Prostate gland (tissue), 2 donors: ENCODE measurements at regions not wholly inside any gene's neighbourhood (a gene's known extent, or its start where the extent isn't known, plus 50 kb on each side); places are given as distances from the start of the nearest gene placed in this dataset.

Source experiments
- DNase-seq: peaks from one replicate; pipeline ENCODE4 v3.0.0-alpha.2; 2019; ENCODE audit warnings: low spot score
- H3K27ac ChIP-seq, 2 donors: fragments of 200-600 bp; sonication (generic); 2 replicates each; pipeline ENCODE4 v1.5.1; 2017 to 2019
- H3K27me3 ChIP-seq: fragments of 200-600 bp; sonication (generic); replicated peaks from 2 replicates; pipeline ENCODE4 v1.5.1; 2019; ENCODE audit not compliant: insufficient read depth
- H3K36me3 ChIP-seq, 2 donors: fragments of 200-600 bp; sonication (generic); 1 replicate in 1 of 2; 2 replicates in 1 of 2; pipeline versions ENCODE4 v1.5.1 to v1.8.1; 2017 to 2019
- H3K4me1 ChIP-seq: fragments of 200-600 bp; sonication (generic); replicated peaks from 2 replicates; pipeline ENCODE4 v1.5.1; 2019
- H3K4me3 ChIP-seq, 2 donors: fragments of 200-600 bp; sonication (generic); 2 replicates each; pipeline ENCODE4 v1.5.1; 2017 to 2019
- H3K9me3 ChIP-seq: fragments of 200-600 bp; sonication (generic); 2 replicates; pipeline ENCODE4 v1.5.1; 2017
- CTCF ChIP-seq, 4 experiments: fragments of 200-600 bp in 2 of 4; fragments of 450-650 bp in 2 of 4; sonication (generic) in 2 of 4; IDR thresholded peaks; 1 replicate in 3 of 4; 2 replicates in 1 of 4; pipeline ENCODE4 v1.5.1; 2016 to 2019; ENCODE audit warnings: antibody characterized with exemption in 4 of 4, mild to moderate bottlenecking in 2 of 4, moderate library complexity in 2 of 4
- POLR2A ChIP-seq: fragments of 450-650 bp; IDR thresholded peaks from one replicate; pipeline ENCODE4 v1.6.1; 2016; ENCODE audit warnings: antibody characterized with exemption, mild to moderate bottlenecking
- POLR2AphosphoS5 ChIP-seq: sonication (generic); formaldehyde crosslinking; IDR thresholded peaks from one replicate; pipeline ENCODE4 v1.6.1; 2017; ENCODE audit warnings: antibody characterized with exemption
- WGBS: methylation state at CpG from one replicate; pipeline ENCODE4 v1.1.5; 2018; 5-methylcytosine and 5-hydroxymethylcytosine counted together
- intact Hi-C: fragments of 100-400 bp; cut with DNase I; formaldehyde crosslinking; loops from one replicate; pipeline ENCODE4 v1.14.2; 2022

- Histone ChIP-seq H3K27me3 (no peaks in the 10 kb centered on the region), H3K36me3 (no peaks in the 10 kb centered on the region), H3K4me3 (no peak overlapping the region), H3K9me3 (no peaks in the 10 kb centered on the region), H3K27ac (no peak overlapping the region), H3K4me1 (no peaks in the 10 kb centered on the region)
- intact Hi-C loops: no loop called here
- no peak for DNase-seq
- TF ChIP-seq CTCF (IDR thresholded peaks at IDR 0.05) (no peak), POLR2AphosphoS5 (no peak), POLR2A (no peak)
- 84% methylated on average over 10 of the region's 10 CpGs for WGBS
Measured at GRCh38 chr21:43308815-43309283, 118.1 kb downstream of the SIK1 start.

- no peaks in the 10 kb centered on the region for H3K4me1 ChIP-seq
- H3K27ac ChIP-seq: no peak overlapping the region
- H3K4me3 ChIP-seq: no peak overlapping the region
- 87% methylated on average over 13 of the region's 13 CpGs for WGBS
- intact Hi-C loops: no loop called here
- TF ChIP-seq POLR2AphosphoS5: no peak
- TF ChIP-seq POLR2A: no peak
- no peak for TF ChIP-seq CTCF (IDR thresholded peaks at IDR 0.05)
- no peaks in the 10 kb centered on the region for H3K36me3 ChIP-seq
- DNase-seq: no peak
- no peaks in the 10 kb centered on the region for H3K27me3 ChIP-seq
- H3K9me3 ChIP-seq: no peaks in the 10 kb centered on the region
Measured at GRCh38 chr21:43308101-43308814, 118.7 kb downstream of the SIK1 start.

- intact Hi-C loops: no loop called here
- Histone ChIP-seq H3K36me3 (no peaks in the 10 kb centered on the region), H3K9me3 (no peaks in the 10 kb centered on the region), H3K27me3 (no peaks in the 10 kb centered on the region), H3K27ac (no peak overlapping the region), H3K4me3 (no peak overlapping the region), H3K4me1 (no peaks in the 10 kb centered on the region)
- TF ChIP-seq POLR2AphosphoS5 (no peak), POLR2A (no peak), CTCF (IDR thresholded peaks at IDR 0.05) (no peak)
- DNase-seq: no peak
- WGBS: 80% methylated on average over 7 of the region's 7 CpGs
Measured at GRCh38 chr21:43307677-43308070, 119.3 kb downstream of the SIK1 start.

- Histone ChIP-seq H3K36me3 (no peaks in the 10 kb centered on the region), H3K27ac (no peak overlapping the region), H3K4me1 (no peaks in the 10 kb centered on the region), H3K4me3 (no peak overlapping the region), H3K9me3 (no peaks in the 10 kb centered on the region), H3K27me3 (no peaks in the 10 kb centered on the region)
- intact Hi-C loops: no loop called here
- no peak for DNase-seq
- 84% methylated on average over 23 of the region's 24 CpGs for WGBS
- TF ChIP-seq POLR2AphosphoS5: no peak
- TF ChIP-seq POLR2A: no peak
Measured at GRCh38 chr21:43306911-43307676, 119.8 kb downstream of the SIK1 start.

GRCh38 chr21:43306391-43306790 lies 120.5 kb downstream of the SIK1 start:
- WGBS: 95% methylated on average over 11 of the region's 11 CpGs
- Histone ChIP-seq H3K27ac (no peak overlapping the region), H3K36me3 (no peaks in the 10 kb centered on the region), H3K4me1 (no peaks in the 10 kb centered on the region), H3K27me3 (no peaks in the 10 kb centered on the region), H3K9me3 (no peaks in the 10 kb centered on the region), H3K4me3 (no peak overlapping the region)
- no peak for DNase-seq
- intact Hi-C loops: no loop called here
- TF ChIP-seq POLR2AphosphoS5: no peak
